Trophoblast cell (in vitro differentiated cells and primary cell): ENCODE measurements at regions not wholly inside any gene's neighbourhood (a gene's known extent, or its start where the extent isn't known, plus 50 kb on each side); places are given as distances from the start of the nearest gene placed in this dataset.
A peak's percentile ranks its signal among the peaks of the same experiment; 100 is the strongest.
"Not testable (repeated sequence)": the region's sequence is repeated elsewhere in the genome, so short reads cannot be mapped to it uniquely, and the experiment has no call there.

ENCODE experiments used
- DNase-seq, 2 donors: peaks; one replicate each; pipeline ENCODE4 v3.0.0-alpha.2; 2016
- H2AFZ ChIP-seq: 2 replicates; pipeline ENCODE4 v1.6.1; 2013; ENCODE audit warnings: low read length, moderate library complexity, mild to moderate bottlenecking; ENCODE audit not compliant: insufficient read depth, poor library complexity
- H2AK5ac ChIP-seq: 2 replicates; pipeline ENCODE4 v1.6.1; 2013; ENCODE audit warnings: mild to moderate bottlenecking, low read length
- H2BK120ac ChIP-seq: 2 replicates; pipeline ENCODE4 v1.6.1; 2013; ENCODE audit warnings: low read length, mild to moderate bottlenecking, moderate library complexity; ENCODE audit not compliant: insufficient read depth, poor library complexity
- H2BK12ac ChIP-seq: 2 replicates; pipeline ENCODE4 v1.6.1; 2013; ENCODE audit warnings: mild to moderate bottlenecking, low read length, moderate library complexity
- H2BK5ac ChIP-seq: 2 replicates; pipeline ENCODE4 v1.6.1; 2013; ENCODE audit warnings: low read length, low read depth, moderate library complexity, mild to moderate bottlenecking; ENCODE audit not compliant: poor library complexity
- H3K14ac ChIP-seq: 2 replicates; pipeline ENCODE4 v1.6.1; 2013; ENCODE audit warnings: mild to moderate bottlenecking, low read length
- H3K18ac ChIP-seq: 2 replicates; pipeline ENCODE4 v1.6.1; 2013; ENCODE audit warnings: mild to moderate bottlenecking, low read length
- H3K23ac ChIP-seq: 2 replicates; pipeline ENCODE4 v1.6.1; 2013; ENCODE audit warnings: low read length
- H3K27ac ChIP-seq: 2 replicates; pipeline ENCODE4 v1.5.1; 2013; ENCODE audit warnings: low read depth, mild to moderate bottlenecking, inconsistent platforms, low read length, moderate library complexity
- H3K27me3 ChIP-seq: 2 replicates; pipeline ENCODE4 v1.6.1; 2013; ENCODE audit warnings: inconsistent platforms, mild to moderate bottlenecking, low read length, moderate library complexity; ENCODE audit not compliant: insufficient read depth
- H3K36me3 ChIP-seq, 2 experiments: 1 replicate in 1 of 2; 2 replicates in 1 of 2; pipeline ENCODE4 v1.6.1; 2013; ENCODE audit warnings: low read length in 2 of 2, mild to moderate bottlenecking in 2 of 2, moderate library complexity in 1 of 2; ENCODE audit not compliant: insufficient read depth in 2 of 2, control insufficient read depth in 1 of 2
- H3K4ac ChIP-seq: 2 replicates; pipeline ENCODE4 v1.6.1; 2013; ENCODE audit warnings: low read depth, mild to moderate bottlenecking, low read length, moderate library complexity
- H3K4me1 ChIP-seq, 2 experiments: 1 replicate in 1 of 2; 2 replicates in 1 of 2; pipeline ENCODE4 v1.6.1; 2013; ENCODE audit warnings: low read length in 2 of 2, mild to moderate bottlenecking in 2 of 2, moderate library complexity in 1 of 2; ENCODE audit not compliant: insufficient read depth in 2 of 2, control insufficient read depth in 1 of 2
- H3K4me2 ChIP-seq: 2 replicates; pipeline ENCODE4 v1.6.1; 2013; ENCODE audit warnings: inconsistent platforms, mild to moderate bottlenecking, low read length, moderate library complexity
- H3K4me3 ChIP-seq: 2 replicates; pipeline ENCODE4 v1.5.1; 2013; ENCODE audit warnings: mild to moderate bottlenecking, low read depth, low read length, inconsistent platforms
- H3K79me1 ChIP-seq: one replicate; pipeline ENCODE4 v1.6.1; 2013; ENCODE audit warnings: low read length
- H3K79me2 ChIP-seq: 2 replicates; pipeline ENCODE4 v1.6.1; 2013; ENCODE audit warnings: low read length, mild to moderate bottlenecking; ENCODE audit not compliant: control insufficient read depth, insufficient read depth, poor library complexity
- H3K9ac ChIP-seq: 2 replicates; pipeline ENCODE4 v1.6.1; 2013; ENCODE audit warnings: mild to moderate bottlenecking, low read length
- H3K9me3 ChIP-seq: 2 replicates; pipeline ENCODE4 v1.6.1; 2013; ENCODE audit warnings: low read depth, mild to moderate bottlenecking, control low read depth, inconsistent platforms, low read length; ENCODE audit not compliant: insufficient read depth
- H4K12ac ChIP-seq: 2 replicates; pipeline ENCODE4 v1.6.1; 2013; ENCODE audit warnings: low read depth, mild to moderate bottlenecking, low read length, moderate library complexity
- H4K8ac ChIP-seq: 2 replicates; pipeline ENCODE4 v1.6.1; 2013; ENCODE audit warnings: low read depth, mild to moderate bottlenecking, low read length, moderate library complexity
- H4K91ac ChIP-seq: one replicate; pipeline ENCODE4 v1.6.1; 2013; ENCODE audit warnings: low read depth, mild to moderate bottlenecking, low read length, moderate library complexity
- WGBS: extraction: QIAGEN DNeasy Blood & Tissue Kit; methylation state at CpG from one replicate; pipeline ENCODE4 v1.1.7; 2013; ENCODE audit warnings: missing lambda C conversion rate; ENCODE audit not compliant: insufficient read length, insufficient coverage; ENCODE audit errors: extremely low coverage; 5-methylcytosine and 5-hydroxymethylcytosine counted together

- no peak overlapping the region for H3K4me3 ChIP-seq
- no peak overlapping the region for H2AFZ ChIP-seq
- H3K79me2 ChIP-seq: no peaks in the 10 kb centered on the region
- H2BK12ac ChIP-seq: no peak overlapping the region
- H3K27me3 ChIP-seq: no peaks in the 10 kb centered on the region
- DNase-seq: no peak
- no peak overlapping the region for H4K8ac ChIP-seq
- no peak overlapping the region for H2BK120ac ChIP-seq
- H3K23ac ChIP-seq: no peak overlapping the region
- peaks cover 1% of the 10 kb centered on the region for H3K9me3 ChIP-seq
- H3K79me1 ChIP-seq: no peaks in the 10 kb centered on the region
- no peak overlapping the region for H2BK5ac ChIP-seq
- no peaks in the 10 kb centered on the region for H3K36me3 ChIP-seq
- no peak overlapping the region for H3K18ac ChIP-seq
- H3K4me1 ChIP-seq: no peaks in the 10 kb centered on the region
- H3K27ac ChIP-seq: no peak overlapping the region
- H4K12ac ChIP-seq: no peak overlapping the region
- no CpG with 5 or more reads among the region's 1 CpG for WGBS
- H3K4ac ChIP-seq: no peak overlapping the region
- H3K14ac ChIP-seq: no peak overlapping the region
- no peak overlapping the region for H2AK5ac ChIP-seq
- H4K91ac ChIP-seq: no peak overlapping the region
- H3K4me2 ChIP-seq: no peak overlapping the region
- peak overlapping the region; percentile 30 for H3K9ac ChIP-seq
Measured at GRCh38 chr5:75823811-75824210, 106.6 kb upstream of the POC5 start.

- Histone ChIP-seq H3K14ac (no peak overlapping the region), H3K9ac (no peak overlapping the region), H2BK12ac (no peak overlapping the region), H3K4me2 (no peak overlapping the region), H2BK120ac (no peak overlapping the region), H3K27ac (no peak overlapping the region), H4K12ac (no peak overlapping the region), H4K91ac (no peak overlapping the region), H3K79me2 (no peaks in the 10 kb centered on the region), H3K27me3 (no peaks in the 10 kb centered on the region), H4K8ac (no peak overlapping the region), H3K79me1 (no peaks in the 10 kb centered on the region), H3K36me3 (no peaks in the 10 kb centered on the region), H3K4me3 (no peak overlapping the region), H2AFZ (no peak overlapping the region), H2BK5ac (no peak overlapping the region), H3K4ac (no peak overlapping the region), H2AK5ac (no peak overlapping the region), H3K23ac (no peak overlapping the region), H3K18ac (no peak overlapping the region), H3K4me1 (no peaks in the 10 kb centered on the region), H3K9me3 (peaks cover 2% of the 10 kb centered on the region)
- no peak for DNase-seq
- WGBS: no CpG with 5 or more reads among the region's 2 CpGs
Measured at GRCh38 chr5:75818661-75819060, 101.4 kb upstream of the POC5 start.

- not testable (repeated sequence) for H2AFZ ChIP-seq, H3K79me1 ChIP-seq, H3K79me2 ChIP-seq, H3K4me1 ChIP-seq, H3K4me3 ChIP-seq, H4K91ac ChIP-seq, H3K18ac ChIP-seq, H4K8ac ChIP-seq, H2BK12ac ChIP-seq, H3K23ac ChIP-seq, H2BK120ac ChIP-seq, H3K4me2 ChIP-seq, H2BK5ac ChIP-seq, H3K36me3 ChIP-seq, H4K12ac ChIP-seq, H3K4ac ChIP-seq, DNase-seq, H3K14ac ChIP-seq, H2AK5ac ChIP-seq, H3K9ac ChIP-seq, H3K27ac ChIP-seq, H3K27me3 ChIP-seq
- WGBS: no CpG with 5 or more reads among the region's 6 CpGs
- H3K9me3 ChIP-seq: peaks cover 11% of the 10 kb centered on the region
Measured at GRCh38 chr5:75799695-75800094, 82.5 kb upstream of the POC5 start.

- H3K36me3 ChIP-seq, H3K9ac ChIP-seq, H3K14ac ChIP-seq, H3K4me1 ChIP-seq, H4K12ac ChIP-seq, H4K91ac ChIP-seq, DNase-seq, H3K4me3 ChIP-seq, H3K23ac ChIP-seq, H3K79me1 ChIP-seq, H3K4me2 ChIP-seq, H3K9me3 ChIP-seq, H2BK120ac ChIP-seq, H3K27ac ChIP-seq, H2BK12ac ChIP-seq, H2AK5ac ChIP-seq, H3K27me3 ChIP-seq, H3K79me2 ChIP-seq, H2BK5ac ChIP-seq, H4K8ac ChIP-seq, H2AFZ ChIP-seq, H3K4ac ChIP-seq, H3K18ac ChIP-seq: not testable (repeated sequence)
- no CpG with 5 or more reads among the region's 3 CpGs for WGBS
Measured at GRCh38 chr5:75769338-75769737, 52.1 kb upstream of the POC5 start.
